ENCODE measurements at regions not wholly inside any gene's neighbourhood (a gene's known extent, or its start where the extent isn't known, plus 50 kb on each side); places are given as distances from the start of the nearest gene placed in this dataset.
A peak's percentile ranks its signal among the peaks of the same experiment; 100 is the strongest.

- DNase-seq: no peak
Observed at GRCh38 chr4:89541998-89542397, 234.4 kb upstream of the GPRIN3 start.

GRCh38 chr4:89539797-89540711, 232.5 kb upstream of the GPRIN3 start:
- no peak for DNase-seq

- DNase-seq: no peak
Observed at GRCh38 chr4:89539374-89539773, 231.8 kb upstream of the GPRIN3 start.

- no peak for DNase-seq
Observed at GRCh38 chr4:89538886-89539285, 231.3 kb upstream of the GPRIN3 start.

- no peak for DNase-seq
Observed at GRCh38 chr4:89538171-89538570, 230.6 kb upstream of the GPRIN3 start.

- no peak for DNase-seq
Observed at GRCh38 chr4:89537281-89537680, 229.7 kb upstream of the GPRIN3 start.

GRCh38 chr4:89535251-89535650, 227.7 kb upstream of the GPRIN3 start:
- DNase-seq: no peak

GRCh38 chr4:89534356-89534755, 226.8 kb upstream of the GPRIN3 start:
- DNase-seq: no peak

- DNase-seq: no peak
Observed at GRCh38 chr4:89531932-89532640, 224.5 kb upstream of the GPRIN3 start.

GRCh38 chr4:89528526-89529133, 221.0 kb upstream of the GPRIN3 start:
- peak; percentile 4 for DNase-seq

- DNase-seq: no peak
Observed at GRCh38 chr4:89521826-89522225, 214.2 kb upstream of the GPRIN3 start.

- DNase-seq: no peak
Observed at GRCh38 chr4:89519771-89520320, 212.2 kb upstream of the GPRIN3 start.

- DNase-seq: no peak
Observed at GRCh38 chr4:89518259-89518658, 210.7 kb upstream of the GPRIN3 start.

GRCh38 chr4:89514811-89515210, 207.2 kb upstream of the GPRIN3 start:
- no peak for DNase-seq

- no peak for DNase-seq
Observed at GRCh38 chr4:89511776-89512175, 204.2 kb upstream of the GPRIN3 start.

- DNase-seq: no peak
Observed at GRCh38 chr4:89509708-89510281, 202.2 kb upstream of the GPRIN3 start.

GRCh38 chr4:89506866-89507491, 199.4 kb upstream of the GPRIN3 start:
- DNase-seq: no peak

GRCh38 chr4:89502581-89502980, 195.0 kb upstream of the GPRIN3 start:
- no peak for DNase-seq

- no peak for DNase-seq
Observed at GRCh38 chr4:89497517-89498308, 190.1 kb upstream of the GPRIN3 start.

- DNase-seq: no peak
Observed at GRCh38 chr4:89496851-89497250, 189.3 kb upstream of the GPRIN3 start.

GRCh38 chr4:89493367-89493766, 185.8 kb upstream of the GPRIN3 start:
- DNase-seq: no peak

GRCh38 chr4:89492581-89493071, 185.0 kb upstream of the GPRIN3 start:
- no peak for DNase-seq
